Mucosa of descending colon (tissue), 3 donors: ENCODE measurements at regions not wholly inside any gene's neighbourhood (a gene's known extent, or its start where the extent isn't known, plus 50 kb on each side); places are given as distances from the start of the nearest gene placed in this dataset.

Experiments
- ATAC-seq: fragments of 200-7000 bp; cut with Tn5 transposase; one replicate; pipeline ENCODE4 v1.9.1; 2020; ENCODE audit warnings: mild to moderate bottlenecking, moderate library complexity
- DNase-seq, 3 donors: peaks; one replicate each; pipeline ENCODE4 v3.0.0-alpha.2; 2020
- H3K36me3 ChIP-seq: fragments of 200-600 bp; one replicate; pipeline ENCODE4 v1.8.0; 2021; ENCODE audit warnings: low read depth, mild to moderate bottlenecking
- H3K4me1 ChIP-seq: fragments of 200-600 bp; one replicate; pipeline ENCODE4 v1.8.0; 2021; ENCODE audit warnings: low read depth, mild to moderate bottlenecking
- H3K4me3 ChIP-seq: fragments of 200-600 bp; one replicate; pipeline ENCODE4 v1.8.0; 2021; ENCODE audit warnings: mild to moderate bottlenecking
- H3K9me3 ChIP-seq: fragments of 200-600 bp; one replicate; pipeline ENCODE4 v1.8.0; 2021; ENCODE audit warnings: mild to moderate bottlenecking
- CTCF ChIP-seq: fragments of 200-600 bp; IDR thresholded peaks from one replicate; pipeline ENCODE4 v1.8.0; 2022; ENCODE audit warnings: antibody characterized with exemption, mild to moderate bottlenecking
- intact Hi-C, 2 donors: fragments of 100-400 bp; cut with DNase I in 1 of 2; cut with micrococcal nuclease in 1 of 2; formaldehyde crosslinking; loops; one replicate each; pipeline versions ENCODE4 v1.11.0 to v1.11.1; 2022; cut with DNase I, micrococcal nuclease
- donor health status: DM: no; HTN: no; CAD: no; lungs with moderate emphysema.
- donor health status: DM: no; HTN: no; CAD: no.
- donor health status: DM: no; HTN: yes; CAD: no.

- Histone ChIP-seq H3K36me3 (no peaks in the 10 kb centered on the region), H3K4me3 (no peak overlapping the region), H3K4me1 (no peaks in the 10 kb centered on the region), H3K9me3 (peaks cover 10% of the 10 kb centered on the region)
- ATAC-seq (peak; percentile 67), DNase-seq (peak in 2 of 3 donors; percentile 29 to 38)
- no peak for TF ChIP-seq CTCF
- intact Hi-C loops: no loop called here
Measured at GRCh38 chr4:123709336-123709735, 312.7 kb downstream of the SPRY1 start.

- intact Hi-C loops: no loop called here
- Histone ChIP-seq H3K4me3 (no peak overlapping the region), H3K4me1 (no peaks in the 10 kb centered on the region), H3K36me3 (no peaks in the 10 kb centered on the region), H3K9me3 (peaks cover 2% of the 10 kb centered on the region)
- no peak for DNase-seq
- no peak for ATAC-seq
- TF ChIP-seq CTCF: no peak
Measured at GRCh38 chr4:123731035-123731434, 334.4 kb downstream of the SPRY1 start.

GRCh38 chr4:123737156-123737555 lies 340.6 kb downstream of the SPRY1 start:
- ATAC-seq (no peak), DNase-seq (no peak)
- TF ChIP-seq CTCF: no peak
- Histone ChIP-seq H3K36me3 (no peaks in the 10 kb centered on the region), H3K4me3 (no peak overlapping the region), H3K4me1 (no peaks in the 10 kb centered on the region), H3K9me3 (no peaks in the 10 kb centered on the region)
- intact Hi-C loops: no loop called here

- no peak for TF ChIP-seq CTCF
- no peaks in the 10 kb centered on the region for H3K36me3 ChIP-seq
- intact Hi-C loops: no loop called here
- H3K9me3 ChIP-seq: no peaks in the 10 kb centered on the region
- no peaks in the 10 kb centered on the region for H3K4me1 ChIP-seq
- ATAC-seq: no peak
- H3K4me3 ChIP-seq: no peak overlapping the region
- no peak for DNase-seq
Measured at GRCh38 chr4:123739806-123740205, 343.2 kb downstream of the SPRY1 start.

GRCh38 chr4:123740236-123740635 lies 343.6 kb downstream of the SPRY1 start:
- Histone ChIP-seq H3K9me3 (no peaks in the 10 kb centered on the region), H3K4me1 (no peaks in the 10 kb centered on the region), H3K4me3 (no peak overlapping the region), H3K36me3 (no peaks in the 10 kb centered on the region)
- intact Hi-C loops: no loop called here
- ATAC-seq (no peak), DNase-seq (no peak)
- no peak for TF ChIP-seq CTCF

- ATAC-seq (no peak), DNase-seq (no peak)
- Histone ChIP-seq H3K9me3 (no peaks in the 10 kb centered on the region), H3K36me3 (no peaks in the 10 kb centered on the region), H3K4me3 (no peak overlapping the region), H3K4me1 (no peaks in the 10 kb centered on the region)
- no peak for TF ChIP-seq CTCF
- intact Hi-C loops: no loop called here
Measured at GRCh38 chr4:123741906-123742305, 345.3 kb downstream of the SPRY1 start.
